GM23248 (cell line): ENCODE measurements at regions not wholly inside any gene's neighbourhood (a gene's known extent, or its start where the extent isn't known, plus 50 kb on each side); places are given as distances from the start of the nearest gene placed in this dataset.
"Not testable (repeated sequence)": the region's sequence is repeated elsewhere in the genome, so short reads cannot be mapped to it uniquely, and the experiment has no call there.

Experiments
- DNase-seq: peaks from one replicate; pipeline ENCODE4 v3.0.0-alpha.2; 2015
- H2AFZ ChIP-seq: fragments of 200-600 bp; sonication (generic); 2 replicates; pipeline ENCODE4 v1.6.1; 2016; ENCODE audit warnings: antibody characterized with exemption
- H3F3A ChIP-seq: fragments of 200-600 bp; sonication (generic); 2 replicates; pipeline ENCODE4 v1.6.1; 2016; ENCODE audit warnings: mild to moderate bottlenecking, antibody characterized with exemption, mixed run types; ENCODE audit not compliant: insufficient read depth
- H3K27ac ChIP-seq: fragments of 200-600 bp; sonication (generic); 2 replicates; pipeline ENCODE4 v1.5.1; 2016; ENCODE audit warnings: mild to moderate bottlenecking
- H3K27me3 ChIP-seq: fragments of 200-600 bp; sonication (generic); replicated peaks from 2 replicates; pipeline ENCODE4 v1.6.1; 2016; ENCODE audit warnings: mild to moderate bottlenecking; ENCODE audit not compliant: insufficient read depth
- H3K36me3 ChIP-seq: fragments of 200-600 bp; sonication (generic); 2 replicates; pipeline ENCODE4 v1.6.1; 2016; ENCODE audit warnings: low read depth, mild to moderate bottlenecking
- H3K4me1 ChIP-seq: fragments of 200-600 bp; sonication (generic); 2 replicates; pipeline ENCODE4 v1.6.1; 2016; ENCODE audit warnings: mild to moderate bottlenecking; ENCODE audit not compliant: insufficient read depth
- H3K4me2 ChIP-seq: fragments of 200-600 bp; sonication (generic); one replicate; pipeline ENCODE4 v1.6.1; 2016; ENCODE audit warnings: mild to moderate bottlenecking; ENCODE audit not compliant: unreplicated experiment
- H3K4me3 ChIP-seq: fragments of 200-600 bp; sonication (generic); 2 replicates; pipeline ENCODE4 v1.5.1; 2016; ENCODE audit warnings: mild to moderate bottlenecking
- H3K79me2 ChIP-seq: fragments of 200-600 bp; sonication (generic); 2 replicates; pipeline ENCODE4 v1.6.1; 2016; ENCODE audit warnings: mild to moderate bottlenecking; ENCODE audit not compliant: insufficient read depth
- H3K9ac ChIP-seq: fragments of 200-600 bp; sonication (generic); 2 replicates; pipeline ENCODE4 v1.6.1; 2016; ENCODE audit warnings: mild to moderate bottlenecking
- H3K9me2 ChIP-seq: fragments of 200-600 bp; sonication (generic); 2 replicates; pipeline ENCODE4 v1.6.1; 2016; ENCODE audit warnings: mixed run types, mild to moderate bottlenecking, moderate library complexity; ENCODE audit not compliant: insufficient read depth
- H3K9me3 ChIP-seq: fragments of 200-600 bp; sonication (generic); one replicate; pipeline ENCODE4 v1.6.1; 2017; ENCODE audit warnings: low read depth
- H4K20me1 ChIP-seq: fragments of 200-600 bp; sonication (generic); 2 replicates; pipeline ENCODE4 v1.6.0; 2016; ENCODE audit not compliant: insufficient read depth
- EZH2 ChIP-seq: fragments of 200-600 bp; sonication (generic); IDR thresholded peaks from 2 replicates; pipeline ENCODE4 v1.6.1; 2018; ENCODE audit warnings: antibody characterized with exemption, mild to moderate bottlenecking; ENCODE audit not compliant: insufficient read depth, poor library complexity, severe bottlenecking
- EZH2phosphoT487 ChIP-seq: fragments of 200-600 bp; sonication (generic); IDR thresholded peaks from 2 replicates; pipeline ENCODE4 v1.6.1; 2018; ENCODE audit warnings: antibody characterized with exemption, moderate library complexity, mild to moderate bottlenecking, low read depth; ENCODE audit not compliant: insufficient read depth
- WGBS, 2 experiments: methylation state at CpG; one replicate each; pipeline ENCODE4 v1.1.6; 2015 to 2017; ENCODE audit warnings: low lambda C conversion rate in 2 of 2, low coverage in 1 of 2; ENCODE audit errors: missing lambda C conversion rate in 2 of 2; 5-methylcytosine and 5-hydroxymethylcytosine counted together
- in situ Hi-C: fragments of 300-500 bp; cut with MboI; formaldehyde crosslinking; loops from 2 replicates; pipeline ENCODE4 v1.15.0; 2020

DNA sequence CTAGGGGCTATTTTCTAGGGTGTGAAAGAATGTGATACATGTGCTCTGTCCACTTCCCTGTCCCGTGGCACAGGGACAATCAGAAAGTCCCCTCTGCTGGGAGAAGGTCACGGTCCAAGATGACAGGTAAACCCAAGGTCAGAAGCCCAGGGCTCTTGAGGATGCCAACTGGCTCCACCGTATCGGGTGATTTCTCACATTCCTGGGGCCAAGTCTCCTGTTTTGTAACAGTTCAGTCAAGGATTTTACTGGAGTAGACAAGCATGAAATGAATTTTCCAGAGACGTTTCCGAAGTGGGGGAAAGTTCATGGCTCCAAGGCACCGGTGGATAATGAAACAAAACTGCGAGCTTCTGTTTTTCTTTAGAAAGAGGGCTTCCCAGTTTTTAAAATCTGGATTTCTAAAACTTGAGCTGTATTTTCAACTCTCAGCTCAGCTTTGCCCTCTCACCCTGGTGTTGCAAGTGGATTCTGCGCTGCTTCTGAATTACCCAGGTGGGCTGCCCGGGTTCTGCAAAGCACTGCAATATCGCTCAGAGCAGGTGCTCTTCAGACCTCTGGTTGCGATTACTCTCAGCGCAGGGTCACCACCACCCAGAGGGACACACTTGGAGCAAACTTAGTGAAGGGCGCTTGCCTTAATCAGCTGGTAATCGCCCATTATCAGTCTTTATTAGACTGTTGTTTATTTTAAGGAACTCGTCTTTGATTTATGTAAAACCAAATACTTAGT, 64.4 kb upstream of the TMEM170B start:
- Histone ChIP-seq H3K4me2 (no peak overlapping the region), H3K9ac (no peak overlapping the region), H3K36me3 (no peaks in the 10 kb centered on the region), H3K27me3 (no peaks in the 10 kb centered on the region), H3K9me3 (no peaks in the 10 kb centered on the region), H3K4me1 (no peaks in the 10 kb centered on the region), H3K4me3 (no peak overlapping the region; the same call in 1 of the 2 replicates), H3K79me2 (no peaks in the 10 kb centered on the region), H2AFZ (no peak overlapping the region), H3F3A (no peaks in the 10 kb centered on the region), H3K27ac (no peak overlapping the region), H4K20me1 (no peaks in the 10 kb centered on the region), H3K9me2 (no peaks in the 10 kb centered on the region)
- in situ Hi-C loops, result no loop called here
- TF ChIP-seq EZH2 (no peak), EZH2phosphoT487 (no peak)
- WGBS, 2 experiments, result 33 to 38% methylated on average over 16 of the region's 16 CpGs
- DNase-seq, result peak; percentile 7

DNA sequence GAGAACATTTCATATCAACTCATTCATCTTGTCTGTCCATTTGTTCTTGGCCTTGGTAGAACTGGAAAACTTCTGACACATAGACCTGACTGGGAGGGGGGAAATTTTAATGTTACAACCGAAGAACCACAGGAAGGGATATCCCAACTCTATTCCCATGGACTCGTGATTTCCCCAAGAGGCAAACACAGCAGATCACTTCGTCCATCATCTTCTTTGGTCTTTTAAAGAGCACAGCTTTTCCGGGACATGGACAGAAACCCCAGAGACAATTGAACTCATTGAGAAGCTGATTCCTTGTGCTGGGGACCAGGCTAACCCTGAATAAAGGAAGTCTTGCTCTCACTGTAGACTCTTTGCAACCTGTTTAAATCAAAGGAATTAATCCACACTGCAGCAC, 66.3 kb upstream of the TMEM170B start:
- TF ChIP-seq EZH2 (no peak), EZH2phosphoT487 (no peak)
- Histone ChIP-seq H4K20me1 (no peaks in the 10 kb centered on the region), H3F3A (no peaks in the 10 kb centered on the region), H3K9me3 (no peaks in the 10 kb centered on the region), H3K27me3 (no peaks in the 10 kb centered on the region), H3K36me3 (no peaks in the 10 kb centered on the region), H3K27ac (no peak overlapping the region), H2AFZ (no peak overlapping the region), H3K79me2 (no peaks in the 10 kb centered on the region), H3K4me3 (no peak overlapping the region), H3K4me2 (no peak overlapping the region), H3K9me2 (no peaks in the 10 kb centered on the region), H3K4me1 (no peaks in the 10 kb centered on the region), H3K9ac (no peak overlapping the region)
- WGBS, 2 experiments, result 86 to 87% methylated on average over 4 of the region's 4 CpGs
- in situ Hi-C loops, result no loop called here
- no peak for DNase-seq

DNA sequence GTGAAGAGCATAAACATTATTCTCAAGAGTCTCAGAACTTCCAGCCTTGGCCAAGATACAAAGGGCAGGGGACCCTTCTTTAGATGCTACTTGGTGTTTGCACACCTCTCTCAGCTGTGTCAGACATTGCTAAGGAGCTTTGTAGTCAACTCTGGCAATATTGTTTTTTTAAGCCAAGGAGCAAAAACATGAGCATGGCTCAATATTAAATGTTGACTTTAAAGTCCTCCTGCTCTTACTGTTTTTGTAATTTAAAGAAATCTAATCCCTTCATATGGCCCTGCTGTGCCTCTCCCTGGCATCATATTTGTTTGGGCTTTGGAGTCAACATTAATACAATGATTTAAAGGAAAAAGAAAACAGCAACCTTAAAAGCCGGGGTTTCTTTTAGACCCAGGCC, 67.9 kb upstream of the TMEM170B start:
- no peak overlapping the region for H2AFZ ChIP-seq
- no peaks in the 10 kb centered on the region for H4K20me1 ChIP-seq
- H3K9me3 ChIP-seq, result no peaks in the 10 kb centered on the region
- H3F3A ChIP-seq, result no peaks in the 10 kb centered on the region
- H3K4me2 ChIP-seq, result no peak overlapping the region
- H3K27me3 ChIP-seq, result no peaks in the 10 kb centered on the region
- H3K4me3 ChIP-seq, result no peak overlapping the region
- H3K9me2 ChIP-seq, result no peaks in the 10 kb centered on the region
- TF ChIP-seq EZH2phosphoT487, result no peak
- H3K4me1 ChIP-seq, result no peaks in the 10 kb centered on the region
- no peaks in the 10 kb centered on the region for H3K36me3 ChIP-seq
- H3K27ac ChIP-seq, result no peak overlapping the region
- no peak for DNase-seq
- no peaks in the 10 kb centered on the region for H3K79me2 ChIP-seq
- H3K9ac ChIP-seq, result no peak overlapping the region
- 77 to 82% methylated on average over 1 of the region's 1 CpG for WGBS, 2 experiments
- in situ Hi-C loops, result no loop called here

DNA sequence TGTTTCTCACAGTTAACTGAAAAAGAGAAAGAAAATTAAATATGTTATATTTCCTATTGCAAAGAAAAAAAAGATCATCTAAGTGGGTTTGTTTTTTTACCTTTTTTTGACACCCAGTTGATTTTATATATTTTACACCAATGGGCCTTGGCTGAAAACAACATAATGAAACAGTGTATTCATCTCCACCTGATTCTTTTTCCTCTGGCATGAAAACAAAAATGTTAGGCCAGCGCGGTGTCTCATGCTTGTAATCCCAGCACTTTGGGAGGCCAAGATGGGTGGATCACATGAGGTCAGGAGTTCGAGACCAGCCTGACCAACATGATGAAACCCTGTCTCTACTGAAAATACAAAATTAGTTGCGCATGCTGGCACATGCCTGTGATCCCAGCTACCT, 69.3 kb upstream of the TMEM170B start:
- H3K4me2 ChIP-seq, H3K9me3 ChIP-seq, H3K79me2 ChIP-seq, H3K36me3 ChIP-seq, H3K4me1 ChIP-seq, H4K20me1 ChIP-seq, H3K27ac ChIP-seq, H3F3A ChIP-seq, H3K27me3 ChIP-seq, H3K9ac ChIP-seq, H2AFZ ChIP-seq, in situ Hi-C loops, H3K9me2 ChIP-seq, H3K4me3 ChIP-seq: not testable (repeated sequence)
- WGBS, 2 experiments, result 43 to 45% methylated on average over 4 of the region's 4 CpGs
- peak; percentile 12 for DNase-seq

DNA sequence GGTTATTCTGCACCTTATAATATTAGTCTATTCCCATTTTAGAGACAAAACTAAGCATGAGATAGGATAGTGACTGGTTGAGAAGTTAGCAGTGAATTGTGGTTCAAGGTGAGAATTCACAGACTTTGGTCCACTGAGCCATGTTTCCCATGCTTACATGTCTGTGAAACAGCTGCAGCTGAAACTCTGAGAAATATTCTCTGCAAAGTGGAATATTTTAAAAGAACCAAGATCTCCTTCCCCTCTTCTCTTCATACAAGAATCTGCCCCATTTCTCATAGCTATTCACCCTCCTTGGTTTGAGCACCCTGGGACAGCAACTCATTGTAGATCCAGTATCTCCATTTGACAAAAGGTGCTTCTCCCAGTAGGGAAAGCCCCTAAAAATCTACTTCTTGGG, 70.2 kb upstream of the TMEM170B start:
- Histone ChIP-seq H3K4me2 (no peak overlapping the region), H3K9me3 (no peaks in the 10 kb centered on the region), H3K27me3 (no peaks in the 10 kb centered on the region), H3K79me2 (no peaks in the 10 kb centered on the region), H3K27ac (no peak overlapping the region), H2AFZ (no peak overlapping the region), H3K4me1 (no peaks in the 10 kb centered on the region), H3K4me3 (no peak overlapping the region), H3K9ac (no peak overlapping the region), H3K36me3 (no peaks in the 10 kb centered on the region), H4K20me1 (no peaks in the 10 kb centered on the region), H3K9me2 (no peaks in the 10 kb centered on the region), H3F3A (no peaks in the 10 kb centered on the region)
- in situ Hi-C loops, result no loop called here
- TF ChIP-seq EZH2phosphoT487 (no peak), EZH2 (no peak)
- DNase-seq, result no peak
